Endothelial cell of umbilical vein (primary cell): ENCODE measurements at regions not wholly inside any gene's neighbourhood (a gene's known extent, or its start where the extent isn't known, plus 50 kb on each side); places are given as distances from the start of the nearest gene placed in this dataset.

Experiments
- BruUV-seq: library from RNA; stranded (reverse); fragments of 400-500 nt; replicated peaks from 2 replicates; lab custom pipeline; 2021; lab: Mats Ljungman, UMichigan
- CTCF ChIA-PET: fragments of 300-600, 350-600 bp; sonication (Branson Sonifier 250); formaldehyde crosslinking; loops from one replicate; lab custom pipeline; 2021; ENCODE audit warnings: antibody characterized with exemption, inconsistent platforms; lab: Charles Lee
- POLR2A ChIA-PET: fragments of 300-600, 350-600 bp; sonication (Branson Sonifier 250); formaldehyde crosslinking; loops from one replicate; lab custom pipeline; 2021; ENCODE audit warnings: antibody characterized with exemption, inconsistent platforms; lab: Charles Lee
- DNase-seq: peaks from one replicate; pipeline ENCODE4 v3.0.0-alpha.2; 2011; ENCODE audit warnings: low read depth, low spot score
- FAIRE-seq: peaks from 2 replicates; lab custom pipeline; 2011; peaks lifted over from hg19 to GRCh38; lab: Jason Lieb, UNC
- H2AFZ ChIP-seq: 2 replicates; pipeline ENCODE4 v1.6.0; 2012; ENCODE audit warnings: low read depth, low read length, control low read depth, inconsistent platforms
- H3K27ac ChIP-seq: 2 replicates; pipeline ENCODE4 v1.5.1; 2011; ENCODE audit warnings: low read depth, mild to moderate bottlenecking, control low read depth, low read length, moderate library complexity; ENCODE audit not compliant: insufficient read depth
- H3K27me3 ChIP-seq, 2 experiments: 2 replicates each; pipeline versions ENCODE4 v1.6.0 to v1.6.1; 2011; ENCODE audit warnings: low read length in 2 of 2, mixed read lengths in 1 of 2; ENCODE audit not compliant: control insufficient read depth in 2 of 2, insufficient read depth in 2 of 2
- H3K36me3 ChIP-seq, 2 experiments: 2 replicates in 1 of 2; 3 replicates in 1 of 2; pipeline ENCODE4 v1.5.1; 2011; ENCODE audit warnings: low read length in 2 of 2, mild to moderate bottlenecking in 1 of 2, moderate library complexity in 1 of 2; ENCODE audit not compliant: control insufficient read depth in 2 of 2, insufficient read depth in 2 of 2; ENCODE audit errors: extremely low read depth in 1 of 2
- H3K4me1 ChIP-seq: 3 replicates; pipeline ENCODE4 v1.5.1; 2011; ENCODE audit warnings: mild to moderate bottlenecking, low read length; ENCODE audit not compliant: control insufficient read depth, insufficient read depth; ENCODE audit errors: extremely low read depth
- H3K4me2 ChIP-seq: 2 replicates; pipeline ENCODE4 v1.6.1; 2011; ENCODE audit warnings: low read length, control low read depth, mixed read lengths; ENCODE audit not compliant: insufficient read depth
- H3K4me3 ChIP-seq, 3 experiments: fragments of 200-600 bp in 1 of 3; sonication (generic), shearing (Covaris generic) in 1 of 3; replicated peaks in 1 of 3; 2 replicates each; pipeline ENCODE4 v1.5.1; 2011 to 2016; ENCODE audit warnings: control low read depth in 3 of 3, low read length in 3 of 3, mild to moderate bottlenecking in 2 of 3, inconsistent platforms in 1 of 3, low read depth in 1 of 3, moderate library complexity in 1 of 3; ENCODE audit not compliant: insufficient read depth in 1 of 3
- H3K79me2 ChIP-seq: 2 replicates; pipeline ENCODE4 v1.6.0; 2012; ENCODE audit warnings: low read length, inconsistent platforms; ENCODE audit not compliant: control insufficient read depth, insufficient read depth
- H3K9ac ChIP-seq: replicated peaks from 2 replicates; pipeline ENCODE3; 2011; ENCODE audit warnings: low read length, control low read depth; ENCODE audit not compliant: insufficient read depth; ENCODE audit errors: extremely low read depth
- H3K9me1 ChIP-seq: replicated peaks from 3 replicates; pipeline ENCODE4 v1.6.0; 2011; ENCODE audit warnings: mild to moderate bottlenecking, low read length; ENCODE audit not compliant: control insufficient read depth, insufficient read depth; ENCODE audit errors: extremely low read depth
- H3K9me3 ChIP-seq: replicated peaks from 2 replicates; pipeline ENCODE4 v1.5.1; 2012; ENCODE audit warnings: low read length, inconsistent platforms; ENCODE audit not compliant: control insufficient read depth, insufficient read depth
- H4K20me1 ChIP-seq: replicated peaks from 2 replicates; pipeline ENCODE3; 2011; ENCODE audit warnings: mild to moderate bottlenecking, low read length; ENCODE audit not compliant: control insufficient read depth, insufficient read depth; ENCODE audit errors: extremely low read depth
- CTCF ChIP-seq, 2 donors: IDR thresholded peaks; 1 replicate in 1 of 2; 2 replicates in 1 of 2; pipeline ENCODE4 v1.5.1; 2011; ENCODE audit warnings: low read length in 2 of 2, mild to moderate bottlenecking in 2 of 2, moderate library complexity in 2 of 2, control low read depth in 1 of 2, inconsistent platforms in 1 of 2, low read depth in 1 of 2; ENCODE audit not compliant: insufficient read depth in 1 of 2; ENCODE audit errors: extremely low read depth in 1 of 2
- EZH2 ChIP-seq: IDR thresholded peaks from 2 replicates; pipeline ENCODE4 v1.6.1; 2012; ENCODE audit warnings: borderline replicate concordance, low read depth, mild to moderate bottlenecking, moderate library complexity, low read length, inconsistent platforms; ENCODE audit not compliant: severe bottlenecking
- FOS ChIP-seq: IDR thresholded peaks from 2 replicates; pipeline ENCODE4 v1.6.1; 2011; ENCODE audit warnings: mild to moderate bottlenecking, low read length, moderate library complexity, borderline replicate concordance; ENCODE audit not compliant: insufficient read depth
- GATA2 ChIP-seq: IDR thresholded peaks from 2 replicates; pipeline ENCODE4 v1.7.0; 2011; ENCODE audit warnings: low read depth, mild to moderate bottlenecking, moderate library complexity, mixed read lengths, low read length; ENCODE audit not compliant: insufficient read length, insufficient read depth
- JUN ChIP-seq: IDR thresholded peaks from 2 replicates; pipeline ENCODE4 v1.6.1; 2011; ENCODE audit warnings: borderline replicate concordance, low read depth; ENCODE audit not compliant: insufficient read length, insufficient read depth
- MAX ChIP-seq: IDR thresholded peaks from 2 replicates; pipeline ENCODE4 v1.6.1; 2011; ENCODE audit not compliant: insufficient read depth, insufficient read length
- MYC ChIP-seq: IDR thresholded peaks from one replicate; pipeline ENCODE4 v1.6.1; 2011; ENCODE audit warnings: mild to moderate bottlenecking, low read depth, low read length
- POLR2A ChIP-seq: IDR thresholded peaks from 2 replicates; pipeline ENCODE4 v1.6.1; 2012; ENCODE audit warnings: low read depth, mild to moderate bottlenecking, control low read depth, low read length
- POLR2AphosphoS5 ChIP-seq: IDR thresholded peaks from 2 replicates; pipeline ENCODE4 v1.6.1; 2012; ENCODE audit warnings: low read depth, mild to moderate bottlenecking, control low read depth, low read length, moderate library complexity; ENCODE audit not compliant: insufficient read depth
- dilution Hi-C: fragments of 300-500 bp; cut with MboI; formaldehyde crosslinking; loops from one replicate; pipeline ENCODE4 v1.15.0; 2019; ENCODE audit warnings: low sequenced_read_pairs; ENCODE audit not compliant: extremely low pct_ligation_motif_present
- intact Hi-C: fragments of 100-400 bp; cut with micrococcal nuclease; formaldehyde crosslinking; loops from one replicate; pipeline ENCODE4 v1.10.0; 2022

- CTCF ChIA-PET, result no interaction called here
- intact Hi-C loops, result no loop called here
- dilution Hi-C loops, result no loop called here
- H2AFZ ChIP-seq, result no peak overlapping the region
- no peak overlapping the region for H3K9ac ChIP-seq
- H3K36me3 ChIP-seq, result no peaks in the 10 kb centered on the region
- H3K4me1 ChIP-seq, result no peaks in the 10 kb centered on the region
- DNase-seq, result no peak
- H3K27ac ChIP-seq, result no peak overlapping the region
- H4K20me1 ChIP-seq, result no peaks in the 10 kb centered on the region
- POLR2A ChIA-PET, result no interaction called here
- H3K4me2 ChIP-seq, result no peak overlapping the region
- FAIRE-seq, result no peak
- H3K9me3 ChIP-seq, result no peaks in the 10 kb centered on the region
- TF ChIP-seq MAX (no peak), CTCF (IDR thresholded peaks at IDR 0.05; ENCODE audit: extremely low read depth in 1 of 2, insufficient read depth in 1 of 2, low read depth in 1 of 2, low read length in 2 of 2) (no peak), GATA2 (no peak), MYC (no peak), POLR2AphosphoS5 (no peak), JUN (no peak), EZH2 (no peak), POLR2A (no peak), FOS (no peak)
- H3K27me3 ChIP-seq, result peaks cover 1 to 3% of the 10 kb centered on the region in 2 experiments
- BruUV-seq, result no TSS peak
- no peaks in the 10 kb centered on the region for H3K9me1 ChIP-seq
- H3K4me3 ChIP-seq, result no peak overlapping the region
- H3K79me2 ChIP-seq, result no peaks in the 10 kb centered on the region
Observed at GRCh38 chr20:5675103-5676091, 64.6 kb upstream of the GPCPD1 start.
